B cell (primary cell): ENCODE measurements at regions not wholly inside any gene's neighbourhood (a gene's known extent, or its start where the extent isn't known, plus 50 kb on each side); places are given as distances from the start of the nearest gene placed in this dataset.
"Not testable (repeated sequence)": the region's sequence is repeated elsewhere in the genome, so short reads cannot be mapped to it uniquely, and the experiment has no call there.

Experiments used
- ATAC-seq: fragments of 200-7000 bp; cut with Tn5 transposase; one replicate; pipeline ENCODE4 v1.10.0; 2021; ENCODE audit warnings: low read depth, mild to moderate bottlenecking, moderate number of reproducible peaks, moderate library complexity
- CTCF ChIA-PET: fragments of 350-600 bp; sonication (Branson Sonifier 250); formaldehyde crosslinking; loops from one replicate; lab custom pipeline; 2021; ENCODE audit warnings: antibody characterized with exemption, inconsistent platforms; lab: Charles Lee
- POLR2A ChIA-PET: fragments of 350-600 bp; sonication (Branson Sonifier 250); formaldehyde crosslinking; loops from one replicate; lab custom pipeline; 2021; ENCODE audit warnings: antibody characterized with exemption; lab: Charles Lee
- DNase-seq: peaks from one replicate; pipeline ENCODE4 v3.0.0; 2013
- H2AFZ ChIP-seq: 2 replicates; pipeline ENCODE4 v1.6.1; 2012; ENCODE audit warnings: mild to moderate bottlenecking, low read depth, low read length; ENCODE audit not compliant: insufficient read depth, poor library complexity, severe bottlenecking
- H3K27ac ChIP-seq, 2 donors: 1 replicate in 1 of 2; 2 replicates in 1 of 2; pipeline ENCODE4 v1.5.1; 2012 to 2013; ENCODE audit warnings: low read length in 2 of 2, mild to moderate bottlenecking in 2 of 2, moderate library complexity in 1 of 2
- H3K27me3 ChIP-seq, 4 experiments: fragments of 200-600 bp in 1 of 4; sonication (generic) in 1 of 4; replicated peaks in 1 of 4; 1 replicate in 2 of 4; 2 replicates in 2 of 4; pipeline versions ENCODE4 v1.6.1 to v1.7.0; 2013 to 2016; ENCODE audit warnings: low read length in 3 of 4, mild to moderate bottlenecking in 2 of 4, mixed read lengths in 1 of 4, moderate library complexity in 1 of 4; ENCODE audit not compliant: insufficient read depth in 4 of 4, control insufficient read depth in 3 of 4; ENCODE audit errors: control extremely low read depth in 1 of 4
- H3K36me3 ChIP-seq, 2 experiments: replicated peaks in 1 of 2; 1 replicate in 1 of 2; 2 replicates in 1 of 2; pipeline versions ENCODE4 v1.6.1 to v1.7.1; 2013; ENCODE audit warnings: low read length in 1 of 2; ENCODE audit not compliant: insufficient read depth in 2 of 2, control insufficient read depth in 1 of 2; ENCODE audit errors: control extremely low read depth in 1 of 2, extremely low read depth in 1 of 2
- H3K4me1 ChIP-seq, 2 donors: fragments of 200-600 bp in 1 of 2; sonication (generic) in 1 of 2; 1 replicate in 1 of 2; 2 replicates in 1 of 2; pipeline versions ENCODE4 v1.5.1 to v1.6.1; 2013 to 2017; ENCODE audit warnings: low read length in 2 of 2; ENCODE audit not compliant: control insufficient read depth in 2 of 2, insufficient read depth in 2 of 2
- H3K4me2 ChIP-seq: replicated peaks from 2 replicates; pipeline ENCODE3; 2012; ENCODE audit warnings: mild to moderate bottlenecking, low read depth, low read length; ENCODE audit not compliant: poor library complexity, severe bottlenecking
- H3K4me3 ChIP-seq, 5 experiments: fragments of 200-600 bp in 1 of 5; sonication (generic) in 1 of 5; 1 replicate in 3 of 5; 2 replicates in 2 of 5; pipeline versions ENCODE4 v1.5.1 to v1.7.0; 2011 to 2016; ENCODE audit warnings: low read length in 4 of 5, mild to moderate bottlenecking in 4 of 5, low read depth in 2 of 5, control low read depth in 1 of 5, moderate library complexity in 1 of 5; ENCODE audit not compliant: insufficient read depth in 1 of 5; ENCODE audit errors: control extremely low read depth in 1 of 5, extremely low read depth in 1 of 5
- H3K79me2 ChIP-seq: fragments of 200-600 bp; sonication (generic); one replicate; pipeline ENCODE4 v1.6.0; 2016; ENCODE audit warnings: low read length; ENCODE audit not compliant: control insufficient read depth, insufficient read depth
- H3K9ac ChIP-seq: fragments of 200-600 bp; sonication (generic); 2 replicates; pipeline ENCODE4 v1.6.1; 2017; ENCODE audit warnings: mild to moderate bottlenecking, low read length, moderate library complexity
- H3K9me3 ChIP-seq, 3 donors: one replicate each; pipeline versions ENCODE4 v1.6.1 to v1.7.1; 2013; ENCODE audit warnings: low read length in 2 of 3; ENCODE audit not compliant: control insufficient read depth in 2 of 3, insufficient read depth in 1 of 3; ENCODE audit errors: control extremely low read depth in 1 of 3
- H4K20me1 ChIP-seq: 2 replicates; pipeline ENCODE4 v1.6.0; 2012; ENCODE audit warnings: mild to moderate bottlenecking, low read length; ENCODE audit not compliant: insufficient read depth, control insufficient read depth, poor library complexity, severe bottlenecking
- H3K27ac Mint-ChIP-seq: one replicate; pipeline ENCODE4 v1.8.0; 2021; ENCODE audit warnings: mixed read lengths
- H3K27me3 Mint-ChIP-seq: one replicate; pipeline ENCODE4 v1.8.0; 2021; ENCODE audit warnings: mixed read lengths
- H3K4me1 Mint-ChIP-seq: one replicate; pipeline ENCODE4 v1.8.0; 2021; ENCODE audit warnings: mixed read lengths
- H3K4me3 Mint-ChIP-seq: one replicate; pipeline ENCODE4 v1.8.0; 2021; ENCODE audit warnings: mixed read lengths
- H3K9me3 Mint-ChIP-seq: one replicate; pipeline ENCODE4 v1.8.0; 2022; ENCODE audit warnings: mixed read lengths; ENCODE audit not compliant: insufficient read depth
- CTCF ChIP-seq: fragments of 200-600 bp; IDR thresholded peaks from one replicate; pipeline ENCODE4 v1.8.0; 2022; ENCODE audit warnings: antibody characterized with exemption, mild to moderate bottlenecking
- EZH2 ChIP-seq: IDR thresholded peaks from 2 replicates; pipeline ENCODE4 v1.6.1; 2012; ENCODE audit warnings: borderline replicate concordance, low read depth, mild to moderate bottlenecking, moderate library complexity, low read length; ENCODE audit not compliant: insufficient read depth, poor library complexity, severe bottlenecking
- WGBS: methylation state at CpG from one replicate; pipeline ENCODE4 v1.1.5; 2013; ENCODE audit warnings: missing lambda C conversion rate; ENCODE audit not compliant: insufficient coverage; 5-methylcytosine and 5-hydroxymethylcytosine counted together
- intact Hi-C: fragments of 100-400 bp; cut with micrococcal nuclease; formaldehyde crosslinking; loops from one replicate; pipeline ENCODE4 v1.10.0; 2022

- intact Hi-C loops: no loop called here
- H3K27me3 ChIP-seq: no peaks in the 10 kb centered on the region
- no peaks in the 10 kb centered on the region for H3K27me3 Mint-ChIP-seq
- ChIA-PET CTCF (no interaction called here), POLR2A (no interaction called here)
- no peaks in the 10 kb centered on the region for H3K4me1 ChIP-seq
- H3K4me1 Mint-ChIP-seq: no peaks in the 10 kb centered on the region
- H3K27ac Mint-ChIP-seq: no peak overlapping the region
- no peaks in the 10 kb centered on the region for H3K9me3 ChIP-seq
- no peak overlapping the region for H3K9ac ChIP-seq
- H2AFZ ChIP-seq: no peak overlapping the region
- H4K20me1 ChIP-seq: no peaks in the 10 kb centered on the region
- H3K27ac ChIP-seq: no peak overlapping the region
- DNase-seq (no peak), ATAC-seq (no peak)
- H3K4me3 ChIP-seq: no peak overlapping the region
- no CpG with 5 or more reads among the region's 1 CpG for WGBS
- no peak overlapping the region for H3K4me3 Mint-ChIP-seq
- no peak for TF ChIP-seq CTCF
- no peak for TF ChIP-seq EZH2
- no peak overlapping the region for H3K4me2 ChIP-seq
- peaks cover 7% of the 10 kb centered on the region for H3K9me3 Mint-ChIP-seq
- H3K79me2 ChIP-seq: no peaks in the 10 kb centered on the region
- H3K36me3 ChIP-seq: no peaks in the 10 kb centered on the region
Measured at GRCh38 chr18:39448942-39449341, 1883.3 kb upstream of the CELF4 start.

GRCh38 chr18:39444957-39445356 is 1879.4 kb upstream of the CELF4 start:
- H3K4me2 ChIP-seq, H3K4me1 ChIP-seq, intact Hi-C loops, H3K79me2 ChIP-seq, H3K9me3 ChIP-seq, ATAC-seq, H3K9me3 Mint-ChIP-seq, DNase-seq, H4K20me1 ChIP-seq, CTCF ChIA-PET, H2AFZ ChIP-seq, H3K9ac ChIP-seq, H3K27ac ChIP-seq, H3K27me3 ChIP-seq, H3K27ac Mint-ChIP-seq, H3K27me3 Mint-ChIP-seq, H3K4me1 Mint-ChIP-seq, H3K4me3 ChIP-seq, H3K4me3 Mint-ChIP-seq, POLR2A ChIA-PET, H3K36me3 ChIP-seq: not testable (repeated sequence)
- 47% methylated on average over 2 of the region's 2 CpGs for WGBS
